Glomerular endothelial cell (primary cell): ENCODE measurements at regions not wholly inside any gene's neighbourhood (a gene's known extent, or its start where the extent isn't known, plus 50 kb on each side); places are given as distances from the start of the nearest gene placed in this dataset.

Source experiments
- DNase-seq: peaks from one replicate; pipeline ENCODE4 v3.0.0-alpha.2; 2011; ENCODE audit warnings: low read depth, low spot score; ENCODE audit errors: extremely low read depth

DNA sequence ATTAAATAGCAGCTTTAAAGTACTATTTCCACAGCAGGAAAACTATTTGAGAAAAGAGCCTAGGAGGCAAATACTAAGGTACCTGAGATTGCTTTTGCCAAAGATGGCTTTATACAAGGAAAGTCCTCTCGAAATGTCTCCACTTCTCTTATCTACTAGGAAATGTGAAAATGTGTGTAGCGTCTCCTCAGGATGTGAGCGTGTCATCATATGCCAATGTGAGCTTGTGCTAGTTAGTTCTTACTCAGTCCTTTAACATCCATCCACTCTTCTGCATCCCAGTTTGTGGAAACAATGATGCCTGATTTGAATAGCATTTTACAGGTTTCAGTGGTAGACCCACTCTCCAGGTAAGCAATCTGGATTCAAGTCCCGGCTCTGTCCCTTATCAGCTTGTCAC is 421.0 kb downstream of the DYNC2H1 start:
- no peak for DNase-seq

DNA sequence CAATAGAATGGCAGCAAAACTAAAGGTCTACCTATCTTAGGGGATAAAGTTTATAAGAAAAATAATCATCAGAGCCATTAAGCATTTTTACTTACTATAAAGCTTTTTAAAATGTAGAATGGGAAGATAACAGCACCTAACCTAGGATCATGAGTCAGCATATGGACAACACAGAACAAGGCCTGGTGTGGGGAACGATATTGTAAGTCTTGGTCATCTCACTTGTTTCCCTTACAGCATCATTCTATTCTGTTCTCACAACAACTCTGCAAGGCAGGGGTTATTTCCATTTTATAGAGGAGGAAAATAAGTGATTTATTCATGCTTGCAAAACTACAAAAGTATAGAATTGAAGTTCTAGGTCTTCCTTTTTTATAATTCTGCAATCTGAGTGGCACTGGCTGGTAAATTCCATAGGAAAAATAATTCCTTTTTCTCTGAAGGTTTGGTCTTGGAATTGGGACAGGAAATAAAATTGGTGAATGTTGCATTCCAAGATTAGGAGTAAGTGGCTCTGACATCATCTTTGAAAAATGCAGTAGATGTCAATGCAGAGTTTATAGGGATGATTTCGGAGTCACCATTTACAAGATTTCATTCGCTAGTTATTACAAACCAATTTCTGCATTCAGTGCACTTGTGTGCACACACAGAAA is 423.0 kb downstream of the DYNC2H1 start:
- DNase-seq, result no peak

DNA sequence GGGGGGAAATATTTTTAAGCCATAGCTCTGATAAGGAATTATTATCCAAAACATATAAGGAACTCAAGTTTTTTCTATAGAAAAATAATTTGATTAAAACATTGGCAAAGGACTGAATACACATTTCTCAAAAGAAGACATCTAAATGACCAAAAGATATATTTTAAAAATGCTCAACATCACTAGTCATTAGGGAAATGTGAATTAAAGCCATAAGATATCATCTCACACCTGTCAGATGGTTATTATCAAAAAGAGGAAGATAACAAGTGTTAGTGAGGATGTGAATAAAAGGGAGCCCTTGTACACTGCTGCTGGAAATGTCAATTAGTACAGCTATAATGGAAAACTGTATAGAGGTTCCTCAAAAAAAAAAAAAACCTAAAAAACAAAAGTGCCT is 425.0 kb downstream of the DYNC2H1 start:
- no peak for DNase-seq

DNA sequence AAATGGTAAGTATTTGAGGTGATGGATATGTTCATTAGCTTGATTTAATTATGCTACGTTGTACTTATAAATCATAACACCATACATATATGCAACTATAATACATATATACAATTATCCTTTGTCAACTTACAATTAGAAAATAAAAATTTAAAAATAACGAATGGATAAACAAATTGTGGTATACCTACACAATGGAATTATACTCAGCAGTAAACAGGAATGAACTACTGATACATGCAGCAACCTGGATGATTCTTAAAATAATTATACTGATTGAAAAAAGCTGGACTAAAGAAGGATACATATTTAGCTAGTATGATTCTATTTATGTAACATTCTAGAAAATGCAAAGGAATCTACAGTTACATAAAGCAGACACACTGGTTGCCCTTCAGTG is 425.7 kb downstream of the DYNC2H1 start:
- no peak for DNase-seq

DNA sequence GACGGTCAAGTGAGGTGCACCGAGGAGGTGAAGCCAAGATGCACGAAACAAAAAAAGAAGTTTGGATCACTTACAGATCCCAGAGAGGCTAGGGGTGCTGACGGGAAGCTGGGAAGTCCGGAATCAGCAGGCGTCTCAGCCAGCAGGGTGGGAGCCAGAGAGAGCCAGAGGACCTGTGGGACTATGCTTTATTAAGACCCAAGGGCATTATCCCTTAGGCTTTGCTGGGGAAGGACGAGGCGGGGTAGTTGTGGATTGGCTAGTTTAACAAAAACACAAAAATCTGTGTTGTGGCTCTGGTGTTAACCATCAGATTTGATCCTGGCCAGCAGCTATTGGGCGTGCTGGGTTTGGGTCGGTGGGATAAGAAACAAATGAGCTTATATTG is 427.1 kb downstream of the DYNC2H1 start:
- no peak for DNase-seq

DNA sequence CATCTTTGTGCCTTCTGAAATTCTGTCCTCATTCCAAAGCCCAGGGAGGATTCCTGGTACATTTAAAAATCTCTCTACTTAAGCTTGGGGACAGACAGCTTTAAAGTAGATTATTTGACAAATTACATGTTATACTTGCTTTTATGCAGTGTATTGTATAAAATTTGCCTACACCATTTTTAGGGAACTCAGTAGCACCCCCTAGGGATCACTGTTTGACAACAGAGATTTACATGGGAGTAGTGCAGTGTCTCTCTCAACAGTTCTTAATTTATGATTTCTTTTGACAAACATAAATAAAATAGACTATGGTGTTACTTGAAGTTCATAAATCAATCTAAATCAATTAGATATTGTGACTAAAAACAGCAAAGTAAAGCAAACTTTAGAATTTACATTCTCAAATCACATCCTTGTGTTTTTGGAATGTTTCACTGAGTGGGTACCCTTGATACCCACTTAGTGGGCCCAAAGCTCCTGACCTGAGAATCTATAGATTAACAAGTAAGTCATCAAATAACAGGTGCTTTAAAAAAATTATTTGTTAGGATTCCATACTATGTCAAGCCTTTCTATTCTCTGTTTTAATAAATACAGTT is 428.8 kb downstream of the DYNC2H1 start:
- DNase-seq, result no peak

DNA sequence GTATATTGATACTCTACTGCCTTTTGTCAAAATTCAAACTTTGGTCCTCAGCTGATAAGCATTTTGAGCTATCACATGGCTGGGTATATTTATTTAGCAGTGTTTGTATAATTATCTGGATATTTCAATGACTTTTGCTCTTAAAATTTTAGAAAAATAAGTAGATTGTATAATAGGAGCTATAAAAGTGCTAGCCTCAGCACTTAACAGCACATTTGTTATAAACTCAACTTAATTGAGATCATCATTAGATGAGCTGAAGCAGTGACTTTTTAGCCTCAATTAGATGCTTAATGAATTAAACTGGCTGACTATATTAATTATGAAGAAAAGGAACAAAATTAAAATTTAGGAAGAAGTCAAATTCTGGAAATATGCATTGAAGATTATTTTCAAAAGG is 429.9 kb downstream of the DYNC2H1 start:
- no peak for DNase-seq

DNA sequence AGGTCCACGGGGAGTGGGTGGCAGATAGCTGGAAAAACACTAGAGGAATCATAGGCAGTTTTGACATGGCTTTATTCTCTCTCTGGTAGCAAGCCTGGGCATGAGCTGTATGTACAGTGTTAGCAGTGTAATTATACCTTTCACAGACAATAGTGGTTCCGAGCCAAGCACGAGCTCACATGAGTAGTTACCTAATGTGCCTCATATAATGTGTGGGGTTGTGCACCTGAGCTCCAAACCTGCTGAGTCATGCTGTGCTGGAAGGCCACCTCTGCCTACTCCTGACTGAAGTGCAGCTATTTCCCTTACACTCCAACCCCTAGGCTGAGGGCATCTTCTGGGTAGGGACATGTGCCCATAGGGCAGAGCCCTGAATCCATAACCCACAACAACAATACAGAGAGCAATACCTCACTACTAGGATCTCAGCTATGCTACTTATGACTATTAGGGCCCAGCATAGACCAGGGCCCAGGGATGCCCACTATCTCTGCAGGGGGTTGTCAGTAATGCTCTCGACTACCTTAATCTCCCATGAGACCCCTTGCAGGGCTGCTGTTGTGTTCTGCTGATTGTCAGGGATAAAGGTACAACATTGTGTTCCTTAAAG is 432.1 kb downstream of the DYNC2H1 start:
- no peak for DNase-seq

DNA sequence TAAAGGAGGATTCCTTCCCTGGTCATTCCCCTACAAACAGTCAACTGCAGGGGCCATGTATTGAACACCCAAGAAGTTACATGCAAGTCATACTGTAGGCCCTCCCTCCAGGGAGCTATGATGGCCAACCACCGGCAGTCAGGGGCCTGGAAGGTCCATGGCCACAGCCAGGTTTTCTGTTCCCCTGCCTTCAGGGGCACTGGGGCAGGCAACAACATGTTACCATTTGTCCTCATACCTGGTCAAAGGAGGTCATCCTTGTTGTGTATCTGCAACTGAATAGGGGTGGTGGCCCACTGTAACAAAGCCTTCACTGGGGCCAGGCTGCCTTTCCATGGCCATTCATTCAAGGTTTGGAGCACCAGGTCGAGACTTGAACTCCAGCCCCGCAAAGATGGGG is 433.6 kb downstream of the DYNC2H1 start:
- no peak for DNase-seq

DNA sequence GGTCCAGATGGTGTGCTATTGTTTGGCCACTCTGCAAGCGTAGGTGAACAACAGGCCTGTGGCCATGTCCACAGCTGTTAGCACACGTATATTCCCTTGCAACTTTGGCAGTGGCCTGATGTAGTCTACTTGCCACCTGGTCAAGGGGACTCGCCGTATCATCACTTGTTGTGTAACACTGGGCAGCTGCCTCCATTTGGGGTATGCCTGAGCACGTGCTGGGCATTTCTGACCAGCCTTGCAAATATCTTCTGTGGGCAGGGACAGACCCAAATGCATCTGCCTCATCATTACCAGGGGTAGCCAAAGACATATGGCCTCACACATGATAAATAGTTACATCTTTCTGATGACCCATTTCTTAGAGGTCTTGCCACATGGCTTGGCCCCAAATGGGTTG is 434.2 kb downstream of the DYNC2H1 start:
- no peak for DNase-seq

DNA sequence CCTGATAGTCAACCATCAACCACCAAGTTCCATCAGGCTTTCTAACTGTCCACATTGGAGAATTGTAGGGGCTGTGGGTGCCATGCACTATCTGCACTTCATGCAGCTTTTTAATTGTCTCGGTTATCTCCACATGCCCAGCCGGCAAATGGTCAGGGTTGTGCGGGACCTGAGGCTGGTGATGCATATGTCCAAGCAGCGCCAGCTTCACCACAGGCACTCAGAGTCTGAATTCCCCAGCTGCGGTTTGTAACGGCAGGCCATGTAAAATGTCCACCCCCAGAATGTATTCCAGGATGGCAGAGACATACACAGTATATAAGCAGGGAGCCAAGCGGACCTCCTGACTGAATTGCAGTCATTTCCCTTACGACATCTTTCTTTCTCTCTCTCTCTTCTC is 435.6 kb downstream of the DYNC2H1 start:
- no peak for DNase-seq

DNA sequence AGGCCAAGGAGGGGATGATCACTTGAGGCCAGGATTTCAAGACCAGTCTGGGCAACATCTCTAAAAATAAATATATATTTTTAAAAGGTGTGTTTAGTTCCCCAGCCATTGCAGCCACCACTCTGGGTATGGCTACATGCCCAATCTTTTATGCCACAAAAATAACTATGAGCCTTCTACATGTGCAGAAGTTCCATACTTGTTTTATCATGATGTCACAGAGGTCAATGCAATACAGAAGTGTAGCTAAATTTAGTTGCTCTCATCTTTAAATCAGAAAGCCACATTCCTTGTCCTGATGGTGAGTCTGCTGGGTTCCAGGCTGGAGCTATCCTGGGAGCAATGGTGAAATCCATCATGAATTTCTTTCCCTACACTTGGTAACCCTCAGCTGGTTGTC is 436.3 kb downstream of the DYNC2H1 start:
- DNase-seq, result no peak

DNA sequence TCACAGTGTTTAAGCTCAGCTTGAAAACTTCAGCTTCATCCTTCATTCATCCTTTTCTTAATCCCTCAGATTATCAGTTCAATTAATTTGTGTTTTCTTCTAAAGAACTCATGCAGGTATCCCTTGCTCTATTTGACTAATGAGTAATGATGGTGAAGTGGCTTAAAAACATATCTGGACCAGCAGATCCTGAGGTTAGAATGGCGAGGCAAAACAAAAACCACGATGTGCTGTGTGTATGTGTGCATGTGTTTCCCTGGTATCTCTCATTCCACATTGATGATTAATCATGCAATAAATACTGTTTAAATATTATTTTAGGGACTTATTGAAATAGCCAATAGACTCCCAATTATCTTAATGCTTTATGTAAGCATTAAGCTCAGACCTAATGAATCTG is 437.0 kb downstream of the DYNC2H1 start:
- no peak for DNase-seq

DNA sequence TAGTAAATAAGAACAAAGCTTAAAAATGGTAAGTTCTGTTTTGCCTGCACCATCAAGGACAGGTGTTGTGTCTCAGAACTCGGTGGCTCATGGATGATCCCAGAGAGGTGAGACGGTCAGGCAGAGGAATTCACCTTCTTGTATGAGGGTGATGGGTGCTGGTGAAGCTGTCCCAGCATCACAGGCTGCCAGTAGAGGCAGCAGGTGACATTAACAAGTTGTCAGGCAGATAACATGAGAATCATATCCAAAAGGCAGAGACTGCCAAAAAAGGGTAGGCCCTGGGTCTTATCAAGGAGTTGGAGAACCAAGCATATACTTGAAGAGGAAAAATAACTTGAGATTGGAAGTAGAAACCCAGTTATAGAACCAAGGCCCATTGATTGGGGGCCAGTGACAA is 437.8 kb downstream of the DYNC2H1 start:
- no peak for DNase-seq

DNA sequence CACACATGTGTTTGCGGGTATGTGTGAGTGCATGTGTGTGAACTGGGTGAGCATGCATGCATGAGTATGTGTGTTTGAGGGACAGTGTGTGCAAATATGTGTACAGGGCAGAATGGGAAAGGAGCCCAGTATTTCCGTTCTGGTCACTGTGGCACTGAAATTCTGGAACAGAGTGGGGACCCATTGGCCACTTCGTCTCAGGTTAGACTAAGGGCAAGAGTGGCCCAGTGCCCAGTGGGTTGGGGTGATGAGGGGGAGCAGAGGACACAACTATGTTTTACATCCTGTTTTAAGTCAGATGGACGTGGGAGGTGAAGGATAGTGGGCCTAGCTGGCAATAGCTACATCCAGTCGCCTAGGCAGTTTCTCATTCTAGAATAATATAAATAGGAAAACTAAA is 438.5 kb downstream of the DYNC2H1 start:
- no peak for DNase-seq

DNA sequence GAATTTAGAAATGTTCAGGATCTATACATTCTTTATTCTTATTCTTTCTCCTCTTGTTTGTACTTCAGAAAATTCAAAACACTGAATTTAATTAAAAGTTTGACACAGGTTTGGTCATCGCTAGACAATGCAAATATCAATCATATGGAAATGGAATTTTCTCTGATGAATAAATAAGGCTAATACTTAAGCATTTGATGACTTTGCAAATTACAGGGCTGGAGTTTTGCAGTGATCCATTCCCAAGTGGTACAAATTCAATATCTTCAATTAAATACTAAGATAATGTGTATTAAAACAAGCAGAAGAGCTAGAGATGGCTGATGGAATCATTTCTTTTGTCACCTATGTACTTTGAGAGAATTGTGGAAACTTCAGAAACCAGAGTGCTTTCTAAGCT is 439.6 kb downstream of the DYNC2H1 start:
- DNase-seq, result no peak

DNA sequence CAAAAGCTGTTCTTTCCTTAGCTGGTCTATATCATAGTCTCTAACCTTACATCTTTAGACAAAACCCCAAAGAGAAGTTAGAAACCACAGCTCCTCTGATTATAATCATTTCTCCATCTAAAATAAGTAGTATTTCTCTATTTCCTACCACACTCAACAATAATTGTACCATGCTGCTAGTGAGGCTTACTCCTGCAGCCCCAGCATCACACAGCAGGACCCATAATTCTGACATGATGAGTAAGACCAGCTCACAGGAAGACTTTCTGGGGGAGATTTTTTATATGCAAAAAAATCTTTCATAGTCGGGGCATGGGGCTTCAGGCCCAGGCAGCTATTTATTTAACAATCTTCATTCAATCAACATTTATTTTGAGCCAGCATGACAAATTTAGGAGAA is 441.6 kb downstream of the DYNC2H1 start:
- DNase-seq, result no peak

DNA sequence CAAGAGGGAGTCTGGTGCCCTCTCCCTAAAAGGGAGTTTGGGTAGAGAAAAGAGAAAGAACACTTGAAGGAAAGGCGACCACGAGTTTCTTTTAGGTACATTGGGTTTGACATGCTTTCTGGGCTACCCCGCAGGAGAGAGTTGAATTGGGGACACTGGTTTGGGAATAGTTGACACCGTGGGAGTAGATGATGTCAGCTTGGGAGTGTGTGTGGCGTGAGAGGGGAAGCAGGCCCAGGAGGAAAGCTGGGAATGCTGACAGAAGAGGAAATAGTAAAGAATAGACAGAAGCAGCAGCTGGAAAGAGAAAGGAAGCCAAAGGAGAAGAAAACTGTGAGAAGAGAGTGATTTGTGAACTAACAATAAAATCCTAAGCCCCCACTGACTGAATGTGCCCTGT is 442.9 kb downstream of the DYNC2H1 start:
- DNase-seq, result no peak

DNA sequence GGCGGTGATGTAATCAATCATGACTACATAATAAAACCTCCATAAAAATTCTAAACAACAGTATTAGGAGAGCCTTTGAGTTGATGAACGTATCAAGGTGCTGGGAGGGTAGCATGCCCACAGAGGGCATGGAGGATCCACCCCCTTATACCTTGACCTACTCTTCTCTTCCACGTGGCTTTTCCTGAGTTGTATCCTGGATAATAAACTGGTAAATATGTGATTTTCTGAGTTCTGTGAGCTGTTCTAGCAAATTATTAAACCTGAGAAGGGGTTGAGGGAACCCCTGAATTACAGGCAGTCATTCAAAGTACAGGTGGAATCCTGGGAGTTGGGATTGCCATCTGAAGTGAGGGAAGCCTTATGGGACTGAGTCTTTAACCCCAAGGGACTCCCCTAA is 446.9 kb downstream of the DYNC2H1 start:
- DNase-seq, result no peak

DNA sequence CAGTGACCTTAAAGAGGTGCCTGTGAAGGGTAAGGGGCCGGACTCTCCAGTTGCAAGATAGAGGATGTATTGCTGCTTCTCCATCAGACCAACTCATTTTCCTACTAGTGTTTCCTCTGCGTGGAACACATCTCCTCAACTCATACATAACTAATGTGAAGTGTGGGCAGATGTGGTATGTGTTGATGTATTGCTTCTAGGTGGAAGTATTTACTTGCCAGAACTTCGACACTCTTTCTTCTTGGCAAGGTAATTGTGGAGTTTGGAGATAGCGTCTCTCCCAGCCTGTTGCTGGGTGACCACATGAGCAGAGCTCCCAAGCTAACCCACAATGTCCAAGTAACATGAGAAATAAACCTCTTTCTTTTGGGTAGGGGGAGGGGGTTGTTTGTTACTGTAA is 456.9 kb downstream of the DYNC2H1 start:
- DNase-seq, result no peak

DNA sequence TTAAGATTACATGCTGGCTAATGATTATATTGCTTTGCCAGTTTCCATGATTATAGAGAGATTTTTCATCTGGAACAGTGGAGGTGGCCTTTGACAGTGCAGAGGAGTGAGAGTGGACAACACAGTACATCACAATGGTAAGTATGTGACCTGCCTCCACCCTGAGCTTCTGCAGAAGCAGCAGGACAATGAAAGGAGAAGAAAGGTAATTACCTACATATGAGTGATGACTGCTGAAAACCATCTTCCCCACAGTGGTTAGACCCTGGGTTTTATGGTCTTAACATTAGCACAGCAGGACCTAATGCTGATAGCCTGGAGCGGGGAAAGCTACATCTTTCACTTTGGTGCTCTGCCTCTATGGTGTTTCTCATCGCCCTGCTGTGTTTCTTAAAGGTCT is 454.7 kb upstream of the DDI1 start:
- no peak for DNase-seq

DNA sequence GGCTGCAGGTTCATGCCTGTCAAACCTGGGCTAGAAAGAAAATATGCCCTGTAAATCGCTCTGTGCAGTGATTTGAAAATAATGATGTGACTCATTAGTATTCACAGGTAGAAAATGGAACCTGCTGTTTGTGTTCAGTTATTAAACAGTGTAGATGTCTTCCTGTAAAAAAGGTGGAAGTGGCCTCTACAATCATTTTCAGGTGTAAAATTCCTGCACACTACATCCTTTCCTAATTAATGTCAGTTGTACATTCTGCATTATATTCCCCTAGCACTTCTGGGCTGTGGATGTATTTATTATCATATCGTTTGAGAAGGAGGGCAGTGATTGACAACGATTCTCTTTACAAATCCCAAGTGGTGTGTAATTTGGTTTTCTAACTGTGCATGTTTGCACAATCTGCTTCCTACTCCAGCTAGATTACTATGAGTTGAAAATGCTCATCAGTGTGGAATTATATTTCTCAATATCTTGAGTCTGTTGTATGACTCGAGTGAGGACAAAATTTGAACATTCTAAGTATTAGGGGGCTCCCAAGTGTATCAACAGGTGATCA is 454.0 kb upstream of the DDI1 start:
- DNase-seq, result no peak
